Natural killer cell (primary cell): ENCODE measurements at regions not wholly inside any gene's neighbourhood (a gene's known extent, or its start where the extent isn't known, plus 50 kb on each side); places are given as distances from the start of the nearest gene placed in this dataset.

Source experiments
- ATAC-seq, 3 donors: fragments of 150-1000 bp in 2 of 3; fragments of 200-7000 bp in 1 of 3; cut with Tn5 transposase; 1 replicate in 1 of 3; 2 replicates in 2 of 3; pipeline ENCODE4 v1.10.0; 2021; ENCODE audit warnings: mild to moderate bottlenecking in 2 of 3, moderate library complexity in 2 of 3
- DNase-seq, 2 donors: peaks; one replicate each; pipeline versions ENCODE4 v3.0.0 to v3.0.0-alpha.2; 2013 to 2021; ENCODE audit warnings: mixed read lengths in 1 of 2
- H3K27ac ChIP-seq: one replicate; pipeline ENCODE4 v1.5.1; 2013; ENCODE audit warnings: mild to moderate bottlenecking, low read length
- H3K27me3 ChIP-seq: one replicate; pipeline ENCODE4 v1.6.1; 2013; ENCODE audit warnings: low read length; ENCODE audit not compliant: control insufficient read depth, insufficient read depth
- H3K36me3 ChIP-seq: one replicate; pipeline ENCODE4 v1.6.1; 2013; ENCODE audit warnings: low read length; ENCODE audit not compliant: control insufficient read depth, insufficient read depth
- H3K4me1 ChIP-seq: one replicate; pipeline ENCODE4 v1.6.1; 2013; ENCODE audit warnings: low read length; ENCODE audit not compliant: control insufficient read depth, insufficient read depth
- H3K4me3 ChIP-seq: one replicate; pipeline ENCODE4 v1.5.1; 2013; ENCODE audit warnings: low read length
- H3K9me3 ChIP-seq: one replicate; pipeline ENCODE4 v1.6.1; 2013; ENCODE audit warnings: low read length; ENCODE audit not compliant: control insufficient read depth, insufficient read depth
- H3K27ac Mint-ChIP-seq, 2 donors: one replicate each; pipeline ENCODE4 v1.8.0; 2022; ENCODE audit warnings: mild to moderate bottlenecking in 2 of 2, mixed read lengths in 2 of 2, moderate library complexity in 1 of 2
- H3K27me3 Mint-ChIP-seq, 2 donors: one replicate each; pipeline ENCODE4 v1.8.0; 2022; ENCODE audit warnings: low read depth in 2 of 2, mixed read lengths in 2 of 2
- H3K36me3 Mint-ChIP-seq: one replicate; pipeline ENCODE4 v1.8.0; 2022; ENCODE audit warnings: mixed read lengths
- H3K4me1 Mint-ChIP-seq, 2 donors: one replicate each; pipeline ENCODE4 v1.8.0; 2022; ENCODE audit warnings: mixed read lengths in 2 of 2
- H3K4me3 Mint-ChIP-seq: one replicate; pipeline ENCODE4 v1.8.0; 2022; ENCODE audit warnings: mild to moderate bottlenecking, moderate library complexity, mixed read lengths
- H3K9me3 Mint-ChIP-seq, 2 donors: one replicate each; pipeline ENCODE4 v1.8.0; 2022; ENCODE audit warnings: mixed read lengths in 2 of 2
- WGBS: methylation state at CpG from one replicate; pipeline ENCODE4 v1.1.7; 2013; ENCODE audit warnings: missing lambda C conversion rate; ENCODE audit not compliant: insufficient coverage; 5-methylcytosine and 5-hydroxymethylcytosine counted together
- intact Hi-C: fragments of 100-400 bp; cut with micrococcal nuclease; formaldehyde crosslinking; loops from one replicate; pipeline ENCODE4 v1.14.2; 2022
- TF ChIP-seq, protein P1 (sequence below): fragments of 200-600 bp; IDR thresholded peaks from one replicate; pipeline ENCODE4 v1.8.0; 2022; ENCODE audit warnings: antibody characterized with exemption

- peaks cover 7% of the 10 kb centered on the region for H3K9me3 ChIP-seq
- WGBS, result 50% methylated on average over 2 of the region's 2 CpGs
- H3K4me1 ChIP-seq, result no peaks in the 10 kb centered on the region
- no peak overlapping the region for H3K4me3 ChIP-seq
- Mint-ChIP-seq H3K27ac (no peak overlapping the region), H3K4me1 (no peaks in the 10 kb centered on the region), H3K9me3 (peaks cover 5 to 17% of the 10 kb centered on the region in 2 donors), H3K27me3 (no peaks in the 10 kb centered on the region), H3K4me3 (no peak overlapping the region), H3K36me3 (peaks cover 4% of the 10 kb centered on the region)
- no peak for ATAC-seq
- no peak overlapping the region for H3K27ac ChIP-seq
- no peak for DNase-seq
- H3K36me3 ChIP-seq, result no peaks in the 10 kb centered on the region
- intact Hi-C loops, result no loop called here
- no peaks in the 10 kb centered on the region for H3K27me3 ChIP-seq
- TF ChIP-seq, protein P1, sequence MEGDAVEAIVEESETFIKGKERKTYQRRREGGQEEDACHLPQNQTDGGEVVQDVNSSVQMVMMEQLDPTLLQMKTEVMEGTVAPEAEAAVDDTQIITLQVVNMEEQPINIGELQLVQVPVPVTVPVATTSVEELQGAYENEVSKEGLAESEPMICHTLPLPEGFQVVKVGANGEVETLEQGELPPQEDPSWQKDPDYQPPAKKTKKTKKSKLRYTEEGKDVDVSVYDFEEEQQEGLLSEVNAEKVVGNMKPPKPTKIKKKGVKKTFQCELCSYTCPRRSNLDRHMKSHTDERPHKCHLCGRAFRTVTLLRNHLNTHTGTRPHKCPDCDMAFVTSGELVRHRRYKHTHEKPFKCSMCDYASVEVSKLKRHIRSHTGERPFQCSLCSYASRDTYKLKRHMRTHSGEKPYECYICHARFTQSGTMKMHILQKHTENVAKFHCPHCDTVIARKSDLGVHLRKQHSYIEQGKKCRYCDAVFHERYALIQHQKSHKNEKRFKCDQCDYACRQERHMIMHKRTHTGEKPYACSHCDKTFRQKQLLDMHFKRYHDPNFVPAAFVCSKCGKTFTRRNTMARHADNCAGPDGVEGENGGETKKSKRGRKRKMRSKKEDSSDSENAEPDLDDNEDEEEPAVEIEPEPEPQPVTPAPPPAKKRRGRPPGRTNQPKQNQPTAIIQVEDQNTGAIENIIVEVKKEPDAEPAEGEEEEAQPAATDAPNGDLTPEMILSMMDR, result no peak
Measured at GRCh38 chr2:139600166-139600565, 820.0 kb upstream of the NXPH2 start.

- intact Hi-C loops, result no loop called here
- ATAC-seq (no peak), DNase-seq (no peak)
- H3K9me3 Mint-ChIP-seq, result peaks cover 8 to 17% of the 10 kb centered on the region in 2 donors
- no peaks in the 10 kb centered on the region for H3K36me3 ChIP-seq
- H3K27me3 Mint-ChIP-seq, result no peaks in the 10 kb centered on the region
- peaks cover 5% of the 10 kb centered on the region for H3K9me3 ChIP-seq
- no peaks in the 10 kb centered on the region for H3K4me1 Mint-ChIP-seq
- TF ChIP-seq, protein P1, result no peak
- H3K27ac ChIP-seq, result no peak overlapping the region
- H3K27me3 ChIP-seq, result no peaks in the 10 kb centered on the region
- H3K4me3 Mint-ChIP-seq, result no peak overlapping the region
- H3K4me3 ChIP-seq, result no peak overlapping the region
- no peak overlapping the region for H3K27ac Mint-ChIP-seq
- no CpG with 5 or more reads among the region's 1 CpG for WGBS
- H3K36me3 Mint-ChIP-seq, result peaks cover 23% of the 10 kb centered on the region
- H3K4me1 ChIP-seq, result no peaks in the 10 kb centered on the region
Measured at GRCh38 chr2:139585101-139585500, 804.9 kb upstream of the NXPH2 start.

- H3K27ac ChIP-seq, result no peak overlapping the region
- no peaks in the 10 kb centered on the region for H3K36me3 ChIP-seq
- H3K4me3 Mint-ChIP-seq, result no peak overlapping the region
- H3K4me1 ChIP-seq, result no peaks in the 10 kb centered on the region
- H3K36me3 Mint-ChIP-seq, result no peaks in the 10 kb centered on the region
- TF ChIP-seq, protein P1, result no peak
- no peak overlapping the region for H3K4me3 ChIP-seq
- H3K9me3 ChIP-seq, result peaks cover 14% of the 10 kb centered on the region
- peaks cover 26 to 27% of the 10 kb centered on the region in 2 donors for H3K9me3 Mint-ChIP-seq
- no peaks in the 10 kb centered on the region for H3K27me3 Mint-ChIP-seq
- intact Hi-C loops, result no loop called here
- no peak overlapping the region for H3K27ac Mint-ChIP-seq
- 13% methylated on average over 1 of the region's 1 CpG for WGBS
- no peaks in the 10 kb centered on the region for H3K27me3 ChIP-seq
- ATAC-seq, result no peak
- DNase-seq, result no peak
- H3K4me1 Mint-ChIP-seq, result no peaks in the 10 kb centered on the region
Measured at GRCh38 chr2:139574371-139574770, 794.2 kb upstream of the NXPH2 start.

- intact Hi-C loops, result no loop called here
- Mint-ChIP-seq H3K27ac (no peak overlapping the region), H3K4me3 (no peak overlapping the region), H3K4me1 (no peaks in the 10 kb centered on the region), H3K36me3 (peaks cover 13% of the 10 kb centered on the region), H3K9me3 (peaks cover 15 to 43% of the 10 kb centered on the region in 2 donors), H3K27me3 (no peaks in the 10 kb centered on the region)
- DNase-seq, result no peak
- Histone ChIP-seq H3K4me1 (no peaks in the 10 kb centered on the region), H3K36me3 (no peaks in the 10 kb centered on the region), H3K27me3 (no peaks in the 10 kb centered on the region), H3K4me3 (no peak overlapping the region), H3K27ac (no peak overlapping the region), H3K9me3 (peaks cover 5% of the 10 kb centered on the region)
- WGBS, result 78% methylated on average over 3 of the region's 5 CpGs
- TF ChIP-seq, protein P1, result no peak
- ATAC-seq, result no peak
Measured at GRCh38 chr2:139556789-139557188, 776.6 kb upstream of the NXPH2 start.
